T-cell (primary cell): ENCODE measurements at regions not wholly inside any gene's neighbourhood (a gene's known extent, or its start where the extent isn't known, plus 50 kb on each side); places are given as distances from the start of the nearest gene placed in this dataset.

Source experiments
- ATAC-seq, 4 experiments: fragments of 200-7000 bp in 3 of 4; fragments of 150-1000 bp in 1 of 4; cut with Tn5 transposase; replicated peaks in 1 of 4; 1 replicate in 3 of 4; 2 replicates in 1 of 4; pipeline ENCODE4 v1.10.0; 2021; ENCODE audit warnings: moderate library complexity in 3 of 4, mild to moderate bottlenecking in 2 of 4, moderate number of reproducible peaks in 1 of 4
- CTCF ChIA-PET, 2 donors: fragments of 300-600 bp; sonication (Branson Sonifier 250); formaldehyde crosslinking; loops; one replicate each; lab custom pipeline; 2022; ENCODE audit warnings: antibody characterized with exemption in 2 of 2; lab: Charles Lee
- POLR2A ChIA-PET, 2 donors: fragments of 300-600 bp; sonication (Branson Sonifier 250); formaldehyde crosslinking; loops; one replicate each; lab custom pipeline; 2022; ENCODE audit warnings: antibody characterized with exemption in 2 of 2; lab: Charles Lee
- DNase-seq, 35 experiments: peaks; one replicate each; pipeline versions ENCODE4 v3.0.0 to v3.0.0-alpha.2; 2013 to 2023
- H3K27ac ChIP-seq: one replicate; pipeline ENCODE4 v1.5.1; 2013; ENCODE audit warnings: low read length
- H3K27me3 ChIP-seq, 2 experiments: replicated peaks in 1 of 2; 1 replicate in 1 of 2; 2 replicates in 1 of 2; pipeline versions ENCODE4 v1.6.1 to v1.7.0; 2013; ENCODE audit warnings: low read length in 1 of 2, mixed read lengths in 1 of 2; ENCODE audit not compliant: control insufficient read depth in 2 of 2, insufficient read depth in 2 of 2; ENCODE audit errors: extremely low read depth in 1 of 2
- H3K36me3 ChIP-seq, 2 donors: 1 replicate in 1 of 2; 2 replicates in 1 of 2; pipeline versions ENCODE4 v1.6.1 to v1.7.0; 2013; ENCODE audit warnings: low read length in 1 of 2; ENCODE audit not compliant: control insufficient read depth in 2 of 2, insufficient read depth in 1 of 2; ENCODE audit errors: extremely low read depth in 1 of 2
- H3K4me1 ChIP-seq, 2 experiments: 1 replicate in 1 of 2; 2 replicates in 1 of 2; pipeline versions ENCODE4 v1.6.1 to v1.7.0; 2013; ENCODE audit warnings: low read length in 2 of 2, mixed read lengths in 1 of 2; ENCODE audit not compliant: insufficient read depth in 2 of 2, control insufficient read depth in 1 of 2; ENCODE audit errors: extremely low read depth in 1 of 2
- H3K4me3 ChIP-seq, 2 donors: 1 replicate in 1 of 2; 2 replicates in 1 of 2; pipeline versions ENCODE4 v1.5.1 to v1.7.0; 2013; ENCODE audit warnings: mild to moderate bottlenecking in 2 of 2, low read length in 1 of 2, moderate library complexity in 1 of 2; ENCODE audit not compliant: control insufficient read depth in 1 of 2; ENCODE audit errors: extremely low read depth in 1 of 2
- H3K9me3 ChIP-seq: 2 replicates; pipeline ENCODE4 v1.7.0; 2013
- H3K27ac Mint-ChIP-seq, 2 donors: one replicate each; pipeline ENCODE4 v1.8.0; 2020 to 2021; ENCODE audit warnings: mild to moderate bottlenecking in 2 of 2, mixed read lengths in 2 of 2
- H3K27me3 Mint-ChIP-seq, 2 donors: one replicate each; pipeline ENCODE4 v1.8.0; 2021 to 2022; ENCODE audit warnings: mixed read lengths in 2 of 2
- H3K36me3 Mint-ChIP-seq: one replicate; pipeline ENCODE4 v1.8.0; 2021; ENCODE audit warnings: mixed read lengths
- H3K4me1 Mint-ChIP-seq, 3 donors: one replicate each; pipeline ENCODE4 v1.8.0; 2020 to 2022; ENCODE audit warnings: mixed read lengths in 3 of 3, mild to moderate bottlenecking in 1 of 3
- H3K4me3 Mint-ChIP-seq, 3 donors: one replicate each; pipeline ENCODE4 v1.8.0; 2020 to 2022; ENCODE audit warnings: mild to moderate bottlenecking in 3 of 3, mixed read lengths in 3 of 3, moderate library complexity in 3 of 3
- H3K9me3 Mint-ChIP-seq, 3 donors: one replicate each; pipeline ENCODE4 v1.8.0; 2020 to 2022; ENCODE audit warnings: mixed read lengths in 3 of 3
- WGBS: methylation state at CpG from one replicate; pipeline ENCODE4 v1.1.5; 2013; ENCODE audit warnings: missing lambda C conversion rate; ENCODE audit not compliant: insufficient coverage; 5-methylcytosine and 5-hydroxymethylcytosine counted together

DNA sequence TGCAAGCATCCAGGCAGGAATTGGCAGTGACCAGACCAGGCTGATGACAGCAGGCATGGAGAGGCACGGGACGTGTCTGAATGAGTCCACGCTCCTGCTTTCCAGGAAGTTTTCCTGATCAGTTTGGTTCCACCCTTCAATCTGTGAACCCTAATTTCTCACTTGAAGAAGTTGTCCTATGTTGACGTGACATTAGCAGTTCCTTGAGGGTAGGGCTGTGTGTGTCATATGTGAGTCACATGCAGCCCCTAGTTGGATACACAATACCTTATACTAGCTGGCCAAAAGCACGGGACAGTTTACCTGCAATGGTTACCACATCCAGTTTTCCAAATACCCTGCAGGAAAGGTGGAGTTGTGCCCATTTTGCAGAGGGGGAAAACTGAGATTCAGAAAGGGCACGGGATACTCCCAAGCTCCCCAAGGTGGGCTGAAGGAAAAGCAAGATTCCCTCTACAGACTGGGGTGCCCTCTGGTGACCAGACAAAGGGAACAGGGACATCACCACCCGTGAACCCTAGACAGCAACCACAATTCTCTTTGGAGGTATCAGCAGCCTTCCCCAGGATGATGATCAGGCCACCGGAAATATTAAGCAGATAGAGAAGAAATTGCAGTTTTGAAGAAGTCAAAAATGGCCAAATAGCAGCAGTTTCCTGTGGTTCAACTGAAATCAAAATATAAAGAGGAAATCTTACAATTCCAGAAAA lies 194.5 kb downstream of the PHETA1 start:
- DNase-seq (peak in 3 of 35 experiments; percentile 3 to 19 (median 4)), ATAC-seq (no peak)
- Histone ChIP-seq H3K9me3 (no peaks in the 10 kb centered on the region), H3K36me3 (no peaks in the 10 kb centered on the region), H3K4me3 (no peak overlapping the region), H3K27me3 (peaks cover 0 to 44% of the 10 kb centered on the region in 2 experiments), H3K4me1 (no peaks in the 10 kb centered on the region), H3K27ac (no peak overlapping the region)
- no peak overlapping the region for H3K27ac Mint-ChIP-seq
- no peaks in the 10 kb centered on the region for H3K9me3 Mint-ChIP-seq
- no peaks in the 10 kb centered on the region for H3K36me3 Mint-ChIP-seq
- peaks cover 0 to 6% (median 2%) of the 10 kb centered on the region in 3 donors for H3K4me1 Mint-ChIP-seq
- POLR2A ChIA-PET, result no interaction called here
- WGBS, result 80% methylated on average over 1 of the region's 8 CpGs
- H3K27me3 Mint-ChIP-seq, result peaks cover 10 to 43% of the 10 kb centered on the region in 2 donors
- H3K4me3 Mint-ChIP-seq, result no peak overlapping the region
- CTCF ChIA-PET, result interaction anchor here in 1 of 2 donors (0.7 kb wide), 1 partner anchor 494 kb away, joined by 6 read pairs; no protein-coding TSS in a partner anchor

DNA sequence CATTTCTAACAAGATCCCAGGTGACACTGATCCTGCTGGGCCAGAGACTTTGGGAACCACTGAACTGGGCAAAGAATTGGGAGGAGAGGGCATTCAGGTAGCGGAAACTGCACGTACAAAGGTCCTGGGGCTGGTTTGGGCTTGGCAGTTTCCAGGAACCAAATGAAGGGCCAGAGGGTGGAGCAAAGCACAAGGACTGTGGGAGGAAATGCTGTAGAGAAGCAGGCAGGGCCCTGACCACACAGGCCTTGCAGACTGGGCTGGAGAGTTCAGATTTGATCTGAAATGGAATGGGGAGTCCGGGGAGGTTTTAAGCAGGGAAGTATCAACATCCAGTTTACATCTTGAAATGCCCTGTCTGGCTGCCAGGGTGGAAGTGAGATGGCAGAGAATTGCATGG lies 195.1 kb downstream of the PHETA1 start:
- ChIA-PET POLR2A (no interaction called here), CTCF (no interaction called here)
- Mint-ChIP-seq H3K4me1 (peaks cover 0 to 6% (median 2%) of the 10 kb centered on the region in 3 donors), H3K4me3 (no peak overlapping the region), H3K36me3 (no peaks in the 10 kb centered on the region), H3K27me3 (peaks cover 6 to 38% of the 10 kb centered on the region in 2 donors), H3K27ac (peak overlapping the region in 1 of 2 donors; percentile 8), H3K9me3 (no peaks in the 10 kb centered on the region)
- ATAC-seq, result no peak
- WGBS, result 74% methylated on average over 3 of the region's 3 CpGs
- no peaks in the 10 kb centered on the region for H3K36me3 ChIP-seq
- H3K4me1 ChIP-seq, result no peaks in the 10 kb centered on the region
- H3K4me3 ChIP-seq, result no peak overlapping the region
- no peaks in the 10 kb centered on the region for H3K9me3 ChIP-seq
- H3K27ac ChIP-seq, result no peak overlapping the region
- H3K27me3 ChIP-seq, result peaks cover 0 to 46% of the 10 kb centered on the region in 2 experiments
- DNase-seq, result no peak

DNA sequence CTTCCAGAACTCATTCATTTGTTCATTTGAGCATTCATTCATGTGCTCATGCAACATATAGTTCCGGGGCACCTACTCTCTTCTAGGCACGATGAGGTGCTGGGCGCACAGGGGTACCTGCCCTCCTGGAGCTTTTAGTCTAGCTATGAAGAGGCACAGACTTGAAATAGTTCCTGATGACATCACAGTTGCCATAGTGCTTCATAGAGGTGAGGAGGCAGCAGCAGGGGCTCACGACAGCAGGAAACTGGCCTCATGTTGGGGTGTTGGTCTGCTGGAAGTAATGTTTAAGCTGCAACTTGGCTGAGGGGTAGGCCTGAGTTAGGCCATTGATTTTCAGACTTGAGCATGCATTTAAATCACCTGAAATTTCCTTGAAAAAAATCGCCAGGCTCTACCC lies 195.5 kb downstream of the PHETA1 start:
- Histone ChIP-seq H3K4me1 (no peaks in the 10 kb centered on the region), H3K27ac (no peak overlapping the region), H3K36me3 (no peaks in the 10 kb centered on the region), H3K4me3 (no peak overlapping the region), H3K27me3 (peaks cover 0 to 41% of the 10 kb centered on the region in 2 experiments), H3K9me3 (no peaks in the 10 kb centered on the region)
- H3K36me3 Mint-ChIP-seq, result no peaks in the 10 kb centered on the region
- H3K27ac Mint-ChIP-seq, result no peak overlapping the region
- POLR2A ChIA-PET, result no interaction called here
- CTCF ChIA-PET, result no interaction called here
- no peak for DNase-seq
- H3K27me3 Mint-ChIP-seq, result peaks cover 3 to 34% of the 10 kb centered on the region in 2 donors
- ATAC-seq, result no peak
- no peak overlapping the region for H3K4me3 Mint-ChIP-seq
- 57% methylated on average over 3 of the region's 5 CpGs for WGBS
- no peaks in the 10 kb centered on the region for H3K9me3 Mint-ChIP-seq
- peaks cover 0 to 7% (median 2%) of the 10 kb centered on the region in 3 donors for H3K4me1 Mint-ChIP-seq

DNA sequence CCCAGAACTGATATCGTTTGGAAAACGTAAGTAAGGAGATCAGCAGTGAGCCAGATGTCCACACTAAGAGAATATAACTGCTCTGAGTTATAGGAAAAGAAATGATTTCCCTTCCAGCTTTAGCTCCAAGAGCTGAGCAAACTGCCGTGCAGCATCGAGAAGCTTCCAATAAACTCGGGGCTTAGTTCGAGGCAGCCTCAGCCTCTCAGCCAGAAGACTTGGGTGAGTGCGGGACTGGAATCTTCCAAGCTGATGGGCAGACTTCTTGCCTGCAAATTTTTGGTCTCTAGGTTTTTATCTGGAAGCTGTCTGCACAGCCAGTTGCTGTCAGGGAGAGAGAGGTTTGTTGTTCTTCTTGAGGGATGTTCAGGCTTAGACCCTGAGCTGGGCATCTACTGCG lies 196.1 kb downstream of the PHETA1 start:
- DNase-seq (no peak), ATAC-seq (no peak)
- Histone ChIP-seq H3K27me3 (peaks cover 0 to 39% of the 10 kb centered on the region in 2 experiments), H3K4me1 (no peaks in the 10 kb centered on the region), H3K4me3 (no peak overlapping the region), H3K9me3 (no peaks in the 10 kb centered on the region), H3K36me3 (no peaks in the 10 kb centered on the region), H3K27ac (no peak overlapping the region)
- peaks cover 3 to 30% of the 10 kb centered on the region in 2 donors for H3K27me3 Mint-ChIP-seq
- CTCF ChIA-PET, result no interaction called here
- WGBS, result 98% methylated on average over 5 of the region's 8 CpGs
- H3K36me3 Mint-ChIP-seq, result no peaks in the 10 kb centered on the region
- no peak overlapping the region for H3K4me3 Mint-ChIP-seq
- H3K27ac Mint-ChIP-seq, result no peak overlapping the region
- POLR2A ChIA-PET, result no interaction called here
- no peaks in the 10 kb centered on the region for H3K9me3 Mint-ChIP-seq
- peaks cover 1 to 13% (median 2%) of the 10 kb centered on the region in 3 donors for H3K4me1 Mint-ChIP-seq

DNA sequence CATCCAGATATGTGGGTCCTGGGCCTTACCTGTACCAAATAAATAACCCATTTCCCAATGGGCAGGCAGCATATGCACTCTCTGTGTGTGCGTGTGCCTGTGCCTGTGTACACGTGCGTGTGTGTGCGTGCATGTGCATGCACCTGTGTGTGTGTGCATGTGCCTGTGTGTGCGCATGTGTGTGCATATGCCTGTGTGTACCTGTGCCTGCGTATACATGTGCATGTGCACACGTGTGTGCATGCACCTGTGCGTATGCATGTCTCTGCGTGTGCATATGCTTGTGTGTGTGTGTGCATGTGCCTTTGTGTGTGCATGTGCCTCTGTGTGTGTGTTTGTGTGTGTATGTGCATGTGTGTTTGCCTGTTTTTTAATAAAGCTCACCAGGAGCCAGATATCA lies 197.1 kb downstream of the PHETA1 start:
- CTCF ChIA-PET, result no interaction called here
- Mint-ChIP-seq H3K36me3 (no peaks in the 10 kb centered on the region), H3K27ac (no peak overlapping the region), H3K4me1 (peaks cover 1 to 15% (median 2%) of the 10 kb centered on the region in 3 donors), H3K27me3 (peaks cover 3 to 28% of the 10 kb centered on the region in 2 donors), H3K4me3 (no peak overlapping the region), H3K9me3 (no peaks in the 10 kb centered on the region)
- Histone ChIP-seq H3K4me3 (no peak overlapping the region), H3K9me3 (no peaks in the 10 kb centered on the region), H3K4me1 (no peaks in the 10 kb centered on the region), H3K27me3 (peaks cover 0 to 35% of the 10 kb centered on the region in 2 experiments), H3K27ac (no peak overlapping the region), H3K36me3 (no peaks in the 10 kb centered on the region)
- 85% methylated on average over 9 of the region's 9 CpGs for WGBS
- ATAC-seq (no peak), DNase-seq (no peak)
- POLR2A ChIA-PET, result interaction anchor here in 1 of 2 donors (0.6 kb wide), 1 partner anchor 419 kb away, joined by 8 read pairs; no protein-coding TSS in a partner anchor

DNA sequence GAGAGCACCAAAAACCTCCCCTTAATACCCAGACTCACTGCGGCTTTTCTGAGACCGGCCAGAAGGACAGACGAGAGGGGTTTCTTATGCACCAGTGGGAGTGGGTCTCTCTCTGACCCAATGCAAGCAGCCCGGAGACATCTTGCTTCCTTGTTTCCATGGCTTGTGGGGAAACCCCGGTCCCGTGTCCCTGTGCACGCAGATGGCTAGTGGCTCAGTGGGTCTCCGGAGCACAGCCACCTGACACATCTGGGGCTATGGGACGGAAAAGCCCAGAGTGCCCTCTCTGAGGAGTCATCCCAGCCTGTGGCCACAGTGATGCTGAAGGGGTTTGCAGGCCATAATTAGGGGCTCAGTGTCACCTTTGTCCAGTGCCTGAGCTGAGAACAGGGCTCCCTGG lies 197.6 kb downstream of the PHETA1 start:
- H3K27me3 ChIP-seq, result peaks cover 0 to 35% of the 10 kb centered on the region in 2 experiments
- POLR2A ChIA-PET, result no interaction called here
- no peak overlapping the region for H3K4me3 ChIP-seq
- H3K27ac ChIP-seq, result no peak overlapping the region
- H3K4me1 ChIP-seq, result no peaks in the 10 kb centered on the region
- Mint-ChIP-seq H3K27me3 (peaks cover 0 to 24% of the 10 kb centered on the region in 2 donors), H3K4me1 (peaks cover 1 to 15% (median 2%) of the 10 kb centered on the region in 3 donors), H3K36me3 (no peaks in the 10 kb centered on the region), H3K9me3 (no peaks in the 10 kb centered on the region), H3K4me3 (no peak overlapping the region), H3K27ac (no peak overlapping the region)
- DNase-seq, result no peak
- H3K36me3 ChIP-seq, result no peaks in the 10 kb centered on the region
- ATAC-seq, result no peak
- CTCF ChIA-PET, result no interaction called here
- 85% methylated on average over 9 of the region's 9 CpGs for WGBS
- H3K9me3 ChIP-seq, result no peaks in the 10 kb centered on the region
